Adrenal gland (tissue), 5 donors: ENCODE measurements at regions not wholly inside any gene's neighbourhood (a gene's known extent, or its start where the extent isn't known, plus 50 kb on each side); places are given as distances from the start of the nearest gene placed in this dataset.

ENCODE experiments used
- CTCF ChIP-seq, 6 experiments: fragments of 450-650 bp in 4 of 6; fragments of 200-600 bp in 2 of 6; sonication (generic) in 1 of 6; IDR thresholded peaks; 1 replicate in 5 of 6; 2 replicates in 1 of 6; pipeline versions ENCODE4 v1.5.1 to v1.8.0; 2016 to 2021; ENCODE audit warnings: antibody characterized with exemption in 6 of 6, mild to moderate bottlenecking in 2 of 6, moderate library complexity in 1 of 6
- POLR2A ChIP-seq, 2 donors: fragments of 450-650 bp; IDR thresholded peaks; one replicate each; pipeline ENCODE4 v1.6.1; 2017; ENCODE audit warnings: antibody characterized with exemption in 2 of 2, mild to moderate bottlenecking in 2 of 2, moderate library complexity in 1 of 2
- donor health status: DM: no; HTN: no; CAD: no.

DNA sequence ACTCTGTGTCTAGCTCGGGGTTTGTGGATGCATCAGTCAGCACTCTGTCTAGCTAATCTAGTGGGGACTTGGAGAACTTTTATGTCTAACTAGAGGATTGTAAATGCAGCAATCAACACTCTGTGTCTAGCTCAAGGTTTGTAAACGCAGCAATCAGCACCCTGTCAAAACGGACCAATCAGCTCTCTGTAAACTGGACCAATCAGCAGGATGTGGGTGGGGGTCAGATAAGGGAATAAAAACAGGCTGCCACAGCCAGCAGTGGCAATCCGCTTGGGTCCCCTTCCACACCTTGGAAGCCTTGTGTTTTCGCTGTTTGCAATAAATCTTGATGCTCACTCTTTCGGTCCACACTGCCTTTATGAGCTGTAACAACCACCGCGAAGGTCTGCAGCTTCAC, 920.7 kb upstream of the FOXG1 start:
- no peak for TF ChIP-seq CTCF (IDR thresholded peaks at IDR 0.05)
- no peak for TF ChIP-seq POLR2A (IDR thresholded peaks at IDR 0.05)
